A673 (cell line): ENCODE measurements at regions not wholly inside any gene's neighbourhood (a gene's known extent, or its start where the extent isn't known, plus 50 kb on each side); places are given as distances from the start of the nearest gene placed in this dataset.

Experiments used
- BruUV-seq: library from RNA; stranded (reverse); fragments of 400-500 nt; replicated peaks from 2 replicates; lab custom pipeline; 2021; lab: Mats Ljungman, UMichigan
- CTCF ChIA-PET: fragments of 300-600 bp; sonication (Branson Sonifier 250); formaldehyde crosslinking; loops from one replicate; lab custom pipeline; 2022; ENCODE audit warnings: antibody characterized with exemption; lab: Charles Lee
- POLR2A ChIA-PET: fragments of 300-600 bp; sonication (Branson Sonifier 250); formaldehyde crosslinking; loops from one replicate; lab custom pipeline; 2022; ENCODE audit warnings: antibody characterized with exemption; ENCODE audit not compliant: low non-redundant PET; lab: Charles Lee
- DNase-seq: peaks from one replicate; pipeline ENCODE4 v3.0.0-alpha.2; 2015; ENCODE audit warnings: low spot score
- H3K27ac ChIP-seq: fragments of 200-600 bp; sonication (generic); 2 replicates; pipeline ENCODE4 v1.5.1; 2016; ENCODE audit warnings: mixed run types, low read depth, mild to moderate bottlenecking, mixed read lengths, antibody characterized with exemption, low read length; ENCODE audit not compliant: poor library complexity, severe bottlenecking
- H3K27me3 ChIP-seq: fragments of 200-600 bp; sonication (generic); replicated peaks from 2 replicates; pipeline ENCODE4 v1.6.1; 2017; ENCODE audit warnings: mixed run types, low read depth, mild to moderate bottlenecking, mixed read lengths, antibody characterized with exemption, low read length; ENCODE audit not compliant: insufficient read depth, poor library complexity
- H3K36me3 ChIP-seq: fragments of 200-600 bp; sonication (generic); 2 replicates; pipeline ENCODE4 v1.6.1; 2016; ENCODE audit warnings: mixed run types, mild to moderate bottlenecking, mixed read lengths, antibody characterized with exemption, low read length; ENCODE audit not compliant: insufficient read depth, poor library complexity, severe bottlenecking
- H3K4me1 ChIP-seq: fragments of 200-600 bp; sonication (generic); 2 replicates; pipeline ENCODE4 v1.6.1; 2017; ENCODE audit warnings: mixed run types, mild to moderate bottlenecking, mixed read lengths, antibody characterized with exemption, low read length; ENCODE audit not compliant: insufficient read depth, poor library complexity, severe bottlenecking
- H3K4me3 ChIP-seq: fragments of 200-600 bp; sonication (generic); 2 replicates; pipeline ENCODE4 v1.5.1; 2016; ENCODE audit warnings: low read depth, mixed run types, mild to moderate bottlenecking, mixed read lengths, low read length; ENCODE audit not compliant: poor library complexity, severe bottlenecking
- H3K9me3 ChIP-seq: fragments of 200-600 bp; sonication (generic); 2 replicates; pipeline ENCODE4 v1.6.1; 2016; ENCODE audit warnings: mixed run types, low read depth, mild to moderate bottlenecking, mixed read lengths, antibody characterized with exemption, low read length; ENCODE audit not compliant: poor library complexity, severe bottlenecking
- EZH2 ChIP-seq: fragments of 200-600 bp; sonication (generic); IDR thresholded peaks from 2 replicates; pipeline ENCODE4 v1.6.1; 2017; ENCODE audit warnings: borderline replicate concordance, low read depth, mild to moderate bottlenecking, mixed read lengths, antibody characterized with exemption, low read length; ENCODE audit not compliant: poor library complexity, severe bottlenecking
- intact Hi-C: fragments of 100-400 bp; cut with micrococcal nuclease; formaldehyde crosslinking; loops from one replicate; pipeline ENCODE4 v1.10.0; 2022; ENCODE audit not compliant: unreplicated experiment
- TF ChIP-seq, protein P1 (sequence below): fragments of 300-800, 200-600 bp; sonication (generic); conservative IDR thresholded peaks from 2 replicates; pipeline ENCODE4 v1.5.1; 2017; ENCODE audit warnings: low read depth, mild to moderate bottlenecking, antibody characterized with exemption, low read length, moderate library complexity, mixed read lengths

DNA sequence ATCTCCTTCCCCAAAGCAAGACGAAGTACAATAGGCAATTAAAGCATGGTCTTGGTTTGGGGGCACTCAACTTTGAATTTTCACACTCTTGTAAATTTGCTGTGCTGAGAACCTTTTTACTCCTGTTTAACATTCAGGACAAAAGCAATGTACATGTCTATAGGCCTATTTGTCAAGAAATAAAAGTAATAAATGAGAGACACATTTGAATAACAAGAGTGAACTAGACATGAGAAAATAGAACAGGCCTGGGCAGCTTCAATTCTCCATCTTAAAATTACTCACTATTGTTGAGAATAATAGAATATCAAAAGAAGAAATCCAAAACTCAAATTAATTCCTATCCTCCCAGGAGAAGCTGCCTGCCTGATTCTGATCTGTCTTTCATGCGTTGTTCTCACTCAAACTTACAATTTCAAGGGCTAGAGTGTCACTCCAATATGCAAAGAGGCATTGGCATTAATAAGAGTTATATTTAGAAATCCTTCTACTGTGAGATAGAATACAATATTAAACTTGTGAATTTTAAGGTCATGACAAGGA is 192.9 kb upstream of the CCNG1 start:
- H3K4me1 ChIP-seq = no peaks in the 10 kb centered on the region
- POLR2A ChIA-PET = no interaction called here
- no peak overlapping the region for H3K27ac ChIP-seq
- no peak for DNase-seq
- intact Hi-C loops = no loop called here
- no peaks in the 10 kb centered on the region for H3K36me3 ChIP-seq
- BruUV-seq = no TSS peak
- H3K27me3 ChIP-seq = no peaks in the 10 kb centered on the region
- TF ChIP-seq, protein P1, sequence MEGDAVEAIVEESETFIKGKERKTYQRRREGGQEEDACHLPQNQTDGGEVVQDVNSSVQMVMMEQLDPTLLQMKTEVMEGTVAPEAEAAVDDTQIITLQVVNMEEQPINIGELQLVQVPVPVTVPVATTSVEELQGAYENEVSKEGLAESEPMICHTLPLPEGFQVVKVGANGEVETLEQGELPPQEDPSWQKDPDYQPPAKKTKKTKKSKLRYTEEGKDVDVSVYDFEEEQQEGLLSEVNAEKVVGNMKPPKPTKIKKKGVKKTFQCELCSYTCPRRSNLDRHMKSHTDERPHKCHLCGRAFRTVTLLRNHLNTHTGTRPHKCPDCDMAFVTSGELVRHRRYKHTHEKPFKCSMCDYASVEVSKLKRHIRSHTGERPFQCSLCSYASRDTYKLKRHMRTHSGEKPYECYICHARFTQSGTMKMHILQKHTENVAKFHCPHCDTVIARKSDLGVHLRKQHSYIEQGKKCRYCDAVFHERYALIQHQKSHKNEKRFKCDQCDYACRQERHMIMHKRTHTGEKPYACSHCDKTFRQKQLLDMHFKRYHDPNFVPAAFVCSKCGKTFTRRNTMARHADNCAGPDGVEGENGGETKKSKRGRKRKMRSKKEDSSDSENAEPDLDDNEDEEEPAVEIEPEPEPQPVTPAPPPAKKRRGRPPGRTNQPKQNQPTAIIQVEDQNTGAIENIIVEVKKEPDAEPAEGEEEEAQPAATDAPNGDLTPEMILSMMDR = no peak
- no peak for TF ChIP-seq EZH2
- no peaks in the 10 kb centered on the region for H3K9me3 ChIP-seq
- CTCF ChIA-PET = no interaction called here
- H3K4me3 ChIP-seq = no peak overlapping the region

DNA sequence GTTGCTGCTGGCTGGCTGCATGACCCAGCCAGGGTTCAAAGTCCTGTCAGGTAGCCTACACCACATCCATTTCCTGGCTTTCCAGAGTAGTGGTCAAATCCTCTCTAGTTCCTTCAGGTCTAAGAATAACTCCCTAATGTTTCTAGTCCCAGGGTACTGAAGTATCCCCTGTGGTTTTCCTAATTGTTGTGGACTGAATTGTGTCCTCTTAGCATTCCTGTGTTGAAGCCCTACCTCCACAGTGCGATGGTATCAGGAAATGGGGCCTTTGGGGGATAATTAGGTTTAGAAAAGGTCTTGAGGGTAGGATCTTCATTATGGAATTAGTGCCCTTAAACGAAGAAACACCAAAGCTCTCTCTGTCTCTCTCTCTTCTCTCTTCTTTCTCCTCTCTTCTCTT is 191.8 kb upstream of the CCNG1 start:
- DNase-seq = no peak
- no TSS peak for BruUV-seq
- no peaks in the 10 kb centered on the region for H3K36me3 ChIP-seq
- no peaks in the 10 kb centered on the region for H3K27me3 ChIP-seq
- ChIA-PET POLR2A (no interaction called here), CTCF (no interaction called here)
- TF ChIP-seq EZH2 = no peak
- TF ChIP-seq, protein P1 = no peak
- no peaks in the 10 kb centered on the region for H3K9me3 ChIP-seq
- no peaks in the 10 kb centered on the region for H3K4me1 ChIP-seq
- intact Hi-C loops = no loop called here
- no peak overlapping the region for H3K4me3 ChIP-seq
- no peak overlapping the region for H3K27ac ChIP-seq

- ChIA-PET CTCF (no interaction called here), POLR2A (no interaction called here)
- H3K27ac ChIP-seq = no peak overlapping the region
These were observed 189.1 kb upstream of the CCNG1 start for GRCh38 chr5:163248333-163248732.

More at GRCh38 chr5:163248333-163248732, 189.1 kb upstream of the CCNG1 start:
- no peak overlapping the region for H3K4me3 ChIP-seq
- H3K4me1 ChIP-seq = no peaks in the 10 kb centered on the region
- H3K36me3 ChIP-seq = no peaks in the 10 kb centered on the region
- TF ChIP-seq, protein P1 = no peak
- no peak for TF ChIP-seq EZH2
- H3K27me3 ChIP-seq = no peaks in the 10 kb centered on the region
- intact Hi-C loops = no loop called here
- no peak for DNase-seq
- BruUV-seq = no TSS peak
- no peaks in the 10 kb centered on the region for H3K9me3 ChIP-seq
